K562 (cell line): ENCODE measurements at regions not wholly inside any gene's neighbourhood (a gene's known extent, or its start where the extent isn't known, plus 50 kb on each side); places are given as distances from the start of the nearest gene placed in this dataset.

Source experiments
- ATAC-seq: fragments of 200-7000 bp; cut with Tn5 transposase; 3 replicates; pipeline ENCODE4 v1.9.1; 2020; ENCODE audit warnings: moderate library complexity
- BruUV-seq: library from RNA; stranded (reverse); fragments of 400-500 nt; replicated peaks from 2 replicates; lab custom pipeline; 2021; lab: Mats Ljungman, UMichigan
- CTCF ChIA-PET: fragments of 300-600 bp; formaldehyde crosslinking; extraction: SDS; loops from one replicate; lab custom pipeline; 2021; ENCODE audit warnings: low intra/inter-chr PET ratio; lab: Yijun Ruan, JAX
- POLR2A ChIA-PET: fragments of 300-600, 350-650 bp; sonication (Branson Sonifier 250); formaldehyde crosslinking; extraction: SDS; loops from one replicate; lab custom pipeline; 2021; ENCODE audit warnings: antibody characterized with exemption, inconsistent platforms; lab: Yijun Ruan, JAX
- DNase-seq, 4 experiments: peaks; one replicate each; pipeline versions ENCODE4 v3.0.0 to v3.0.0-alpha.2; 2011 to 2018; ENCODE audit warnings: low spot score in 3 of 4, mixed read lengths in 3 of 4; ENCODE audit errors: extremely low read depth in 1 of 4
- FAIRE-seq: peaks from 2 replicates; lab custom pipeline; 2011; peaks lifted over from hg19 to GRCh38; lab: Jason Lieb, UNC
- H2AFZ ChIP-seq: 2 replicates; pipeline ENCODE4 v1.6.0; 2011; ENCODE audit warnings: low read depth, low read length, control low read depth, inconsistent platforms
- H3K27ac ChIP-seq: fragments of 200-600 bp; 3 replicates; pipeline ENCODE4 v1.8.0; 2011; ENCODE audit warnings: low read depth, mild to moderate bottlenecking, control low read depth, inconsistent platforms, low read length, moderate library complexity, mixed read lengths; ENCODE audit errors: extremely low read depth
- H3K27me3 ChIP-seq, 2 experiments: fragments of 300-600 bp in 1 of 2; 2 replicates in 1 of 2; 3 replicates in 1 of 2; pipeline versions ENCODE4 v1.6.0 to v1.8.0; 2011; ENCODE audit warnings: inconsistent platforms in 2 of 2, low read length in 2 of 2, mild to moderate bottlenecking in 1 of 2, mixed read lengths in 1 of 2, moderate library complexity in 1 of 2; ENCODE audit not compliant: control insufficient read depth in 2 of 2, insufficient read depth in 2 of 2
- H3K36me3 ChIP-seq: fragments of 300-600 bp; 3 replicates; pipeline ENCODE4 v1.8.0; 2011; ENCODE audit warnings: mild to moderate bottlenecking, low read length, inconsistent platforms; ENCODE audit not compliant: control insufficient read depth, insufficient read depth
- H3K4me1 ChIP-seq, 2 experiments: fragments of 200-600 bp in 1 of 2; replicated peaks in 1 of 2; 2 replicates in 1 of 2; 3 replicates in 1 of 2; pipeline versions ENCODE4 v1.5.1 to v1.8.0; 2011; ENCODE audit warnings: inconsistent platforms in 2 of 2, low read length in 2 of 2, mild to moderate bottlenecking in 1 of 2, mixed read lengths in 1 of 2, moderate library complexity in 1 of 2; ENCODE audit not compliant: control insufficient read depth in 2 of 2, insufficient read depth in 2 of 2
- H3K4me2 ChIP-seq: 2 replicates; pipeline ENCODE4 v1.6.1; 2011; ENCODE audit warnings: low read length, control low read depth, inconsistent platforms, mixed read lengths; ENCODE audit not compliant: insufficient read depth
- H3K4me3 ChIP-seq: fragments of 200-600 bp; sonication (generic), shearing (Covaris generic); 2 replicates; pipeline ENCODE4 v1.5.1; 2016; ENCODE audit warnings: control low read depth, inconsistent platforms
- H3K79me2 ChIP-seq: fragments of 200-600 bp; 3 replicates; pipeline ENCODE4 v1.8.0; 2011; ENCODE audit warnings: low read length, inconsistent platforms; ENCODE audit not compliant: control insufficient read depth, insufficient read depth
- H3K9ac ChIP-seq, 2 experiments: 2 replicates each; pipeline versions ENCODE4 v1.6.0 to v1.6.1; 2011; ENCODE audit warnings: low read depth in 2 of 2, low read length in 2 of 2, control low read depth in 1 of 2, inconsistent platforms in 1 of 2, mild to moderate bottlenecking in 1 of 2, mixed read lengths in 1 of 2; ENCODE audit not compliant: insufficient read depth in 1 of 2
- H3K9me1 ChIP-seq: one replicate; pipeline ENCODE4 v1.6.0; 2011; ENCODE audit warnings: inconsistent platforms, mild to moderate bottlenecking, low read length, moderate library complexity; ENCODE audit not compliant: control insufficient read depth, insufficient read depth
- H3K9me3 ChIP-seq: replicated peaks from 2 replicates; pipeline ENCODE4 v1.5.1; 2011; ENCODE audit warnings: low read depth, low read length, inconsistent platforms; ENCODE audit not compliant: control insufficient read depth, insufficient read depth
- H4K20me1 ChIP-seq: replicated peaks from 2 replicates; pipeline ENCODE4 v1.6.1; 2011; ENCODE audit warnings: low read length, inconsistent platforms, mixed read lengths; ENCODE audit not compliant: control insufficient read depth, insufficient read depth
- GTF2A2 ChIP-seq: IDR thresholded peaks from 2 replicates; pipeline ENCODE4 v1.6.1; 2016; ENCODE audit warnings: mild to moderate bottlenecking, missing genetic modification characterization, missing compliant biosample characterization
- HNRNPK ChIP-seq: fragments of 200-400 bp; formaldehyde crosslinking; IDR thresholded peaks from one replicate; pipeline ENCODE4 v1.6.1; 2018; ENCODE audit warnings: mild to moderate bottlenecking, low read depth, low read length; ENCODE audit not compliant: poor library complexity, severe bottlenecking
- KLF6 ChIP-seq: fragments of 250-450 bp; sonication (Bioruptor Pico); IDR thresholded peaks from 2 replicates; pipeline ENCODE4 v1.4.0; 2020; ENCODE audit warnings: mild to moderate bottlenecking, moderate library complexity, borderline replicate concordance
- MECOM ChIP-seq: fragments of 250-450 bp; sonication (Bioruptor Pico); IDR thresholded peaks from 2 replicates; pipeline ENCODE4 v1.8.0; 2022; ENCODE audit warnings: inconsistent platforms
- MYBL2 ChIP-seq, 2 experiments: fragments of 450-650 bp in 1 of 2; sonication (generic) in 1 of 2; formaldehyde crosslinking in 1 of 2; IDR thresholded peaks; 2 replicates each; pipeline versions ENCODE4 v1.6.1 to v1.8.1; 2017 to 2022; ENCODE audit warnings: borderline replicate concordance in 1 of 2, inconsistent platforms in 1 of 2, low read depth in 1 of 2, mild to moderate bottlenecking in 1 of 2, missing genetic modification reagents in 1 of 2, moderate library complexity in 1 of 2
- POLR3A ChIP-seq: IDR thresholded peaks from 2 replicates; pipeline ENCODE4 v1.6.1; 2011; ENCODE audit warnings: borderline replicate concordance, mild to moderate bottlenecking, moderate library complexity; ENCODE audit not compliant: insufficient read length, insufficient read depth; ENCODE audit errors: extremely low read depth
- SMARCB1 ChIP-seq: IDR thresholded peaks from 2 replicates; pipeline ENCODE4 v1.6.1; 2011; ENCODE audit warnings: improper control_type of control experiment, low read depth; ENCODE audit not compliant: insufficient read length
- SNIP1 ChIP-seq: fragments of 450-650 bp; IDR thresholded peaks from 2 replicates; pipeline ENCODE4 v1.7.1; 2017; ENCODE audit warnings: low read depth, mild to moderate bottlenecking
- ZBTB33 ChIP-seq: sonication (generic); formaldehyde crosslinking; IDR thresholded peaks from 2 replicates; pipeline ENCODE4 v1.8.1; 2023; ENCODE audit warnings: mild to moderate bottlenecking, missing genetic modification reagents
- ZBTB34 ChIP-seq: fragments of 250-450 bp; sonication (Bioruptor Pico); IDR thresholded peaks from 2 replicates; pipeline ENCODE4 v1.8.0; 2021; ENCODE audit warnings: mild to moderate bottlenecking, moderate library complexity
- ZNF592 ChIP-seq: fragments of 450-650 bp; IDR thresholded peaks from 2 replicates; pipeline ENCODE4 v1.6.1; 2017; ENCODE audit warnings: antibody characterized with exemption, mild to moderate bottlenecking
- ZZZ3 ChIP-seq: fragments of 450-650 bp; IDR thresholded peaks from 2 replicates; pipeline ENCODE4 v1.6.1; 2016; ENCODE audit warnings: antibody characterized with exemption, mild to moderate bottlenecking, moderate library complexity
- WGBS: fragments of 100-300 bp; shearing (Covaris generic); methylation state at CpG from one replicate; pipeline ENCODE4 v1.1.6; 2016; ENCODE audit warnings: low coverage, mixed read lengths; ENCODE audit not compliant: insufficient coverage; ENCODE audit errors: missing lambda C conversion rate; 5-methylcytosine and 5-hydroxymethylcytosine counted together
- in situ Hi-C: fragments of 300-500 bp; cut with MboI; formaldehyde crosslinking; loops from 4 replicates; pipeline ENCODE4 v1.15.0; 2018; ENCODE audit warnings: inconsistent platforms, mixed read lengths
- intact Hi-C: fragments of 100-400 bp; cut with micrococcal nuclease; formaldehyde crosslinking; loops from 2 replicates; pipeline ENCODE4 v1.14.2; 2022
- TF ChIP-seq, protein P1 (sequence below): sonication (generic); formaldehyde crosslinking; IDR thresholded peaks from 2 replicates; pipeline ENCODE4 v1.8.0; 2022; ENCODE audit warnings: mild to moderate bottlenecking, missing genetic modification reagents

GRCh38 chr3:34570916-34571705 is 772.7 kb downstream of the PDCD6IP start:
- Histone ChIP-seq H3K9ac (no peak overlapping the region), H3K4me2 (no peak overlapping the region), H2AFZ (no peak overlapping the region), H3K9me3 (no peaks in the 10 kb centered on the region), H3K79me2 (no peaks in the 10 kb centered on the region), H3K9me1 (no peaks in the 10 kb centered on the region), H4K20me1 (no peaks in the 10 kb centered on the region), H3K4me3 (no peak overlapping the region), H3K27me3 (no peaks in the 10 kb centered on the region), H3K27ac (no peak overlapping the region), H3K4me1 (no peaks in the 10 kb centered on the region), H3K36me3 (no peaks in the 10 kb centered on the region)
- intact Hi-C loops (no loop called here), in situ Hi-C loops (no loop called here)
- CTCF ChIA-PET = no interaction called here
- FAIRE-seq (no peak), ATAC-seq (no peak), DNase-seq (no peak)
- 0% methylated on average over 4 of the region's 4 CpGs for WGBS
- POLR2A ChIA-PET = no interaction called here
- no TSS peak for BruUV-seq
- no peak for TF ChIP-seq SMARCB1
- no peak for TF ChIP-seq ZBTB33 (CRISPR knock-in tag)
- no peak for TF ChIP-seq MYBL2 (IDR thresholded peaks at IDR 0.05; ENCODE audit: low read depth)
- no peak for TF ChIP-seq MYBL2 (CRISPR knock-in tag; IDR thresholded peaks at IDR 0.05; ENCODE audit: borderline replicate concordance)
- no peak for TF ChIP-seq GTF2A2 (tag)
- TF ChIP-seq KLF6 (CRISPR knock-in tag) = no peak
- no peak for TF ChIP-seq ZNF592
- TF ChIP-seq, protein P1, sequence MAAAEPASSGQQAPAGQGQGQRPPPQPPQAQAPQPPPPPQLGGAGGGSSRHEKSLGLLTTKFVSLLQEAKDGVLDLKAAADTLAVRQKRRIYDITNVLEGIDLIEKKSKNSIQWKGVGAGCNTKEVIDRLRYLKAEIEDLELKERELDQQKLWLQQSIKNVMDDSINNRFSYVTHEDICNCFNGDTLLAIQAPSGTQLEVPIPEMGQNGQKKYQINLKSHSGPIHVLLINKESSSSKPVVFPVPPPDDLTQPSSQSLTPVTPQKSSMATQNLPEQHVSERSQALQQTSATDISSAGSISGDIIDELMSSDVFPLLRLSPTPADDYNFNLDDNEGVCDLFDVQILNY (CRISPR knock-in tag) = no peak
- TF ChIP-seq ZZZ3 = no peak
- TF ChIP-seq HNRNPK = no peak
- TF ChIP-seq ZBTB34 (CRISPR knock-in tag) = no peak
- TF ChIP-seq SNIP1 = no peak
- TF ChIP-seq MECOM (CRISPR knock-in tag) = no peak
- TF ChIP-seq POLR3A = no peak
